HG03175 (cell line): ENCODE measurements at regions not wholly inside any gene's neighbourhood (a gene's known extent, or its start where the extent isn't known, plus 50 kb on each side); places are given as distances from the start of the nearest gene placed in this dataset.

Experiments used
- ATAC-seq: cut with Tn5 transposase; IDR thresholded peaks from one replicate; pipeline ENCODE4 v1.9.1; 2021; ENCODE audit warnings: mild to moderate bottlenecking, moderate library complexity; ENCODE audit not compliant: unreplicated experiment

DNA sequence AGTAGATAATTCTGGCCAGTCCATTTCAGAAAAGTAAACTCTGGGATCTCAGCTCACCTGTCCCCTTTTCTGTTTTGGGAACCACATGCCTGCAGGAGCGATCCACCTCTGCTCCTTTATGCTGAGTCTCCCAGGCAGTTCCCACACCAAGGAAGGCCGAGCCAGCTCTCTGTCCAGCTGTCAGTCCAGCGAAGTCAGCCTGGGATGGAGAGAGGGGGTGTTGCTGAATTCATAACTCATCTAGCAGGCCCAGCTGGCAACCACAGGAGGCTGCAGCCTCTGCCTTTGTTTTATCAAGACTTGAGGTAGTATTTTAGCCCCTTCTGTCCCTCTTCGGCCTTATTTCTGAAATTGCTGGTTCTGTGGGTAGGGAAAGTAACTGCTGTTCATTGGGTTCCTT lies 209.9 kb downstream of the ARL4C start:
- ATAC-seq: no peak

DNA sequence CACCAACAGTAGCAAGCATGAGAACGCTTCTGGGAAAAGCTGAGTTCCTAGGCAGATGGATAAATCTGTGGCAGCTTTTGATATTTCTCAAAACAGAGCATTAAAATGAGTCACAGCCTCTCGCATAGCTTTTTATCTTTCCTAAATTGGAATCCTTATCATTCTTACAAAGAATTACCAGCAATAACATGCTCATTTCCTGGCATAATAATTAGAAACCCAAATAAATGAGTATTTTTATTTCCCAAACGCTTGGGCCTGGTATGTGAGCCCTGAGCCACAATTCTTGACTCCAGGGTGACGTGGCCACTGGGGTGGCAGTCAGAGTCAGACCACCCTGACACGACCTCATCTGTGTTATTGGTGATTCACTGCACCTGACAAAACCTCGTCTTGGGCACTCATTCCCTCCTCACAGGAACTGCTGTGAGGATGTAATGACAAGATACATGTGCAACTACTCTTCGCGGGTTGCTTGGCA lies 210.7 kb downstream of the ARL4C start:
- no peak for ATAC-seq

DNA sequence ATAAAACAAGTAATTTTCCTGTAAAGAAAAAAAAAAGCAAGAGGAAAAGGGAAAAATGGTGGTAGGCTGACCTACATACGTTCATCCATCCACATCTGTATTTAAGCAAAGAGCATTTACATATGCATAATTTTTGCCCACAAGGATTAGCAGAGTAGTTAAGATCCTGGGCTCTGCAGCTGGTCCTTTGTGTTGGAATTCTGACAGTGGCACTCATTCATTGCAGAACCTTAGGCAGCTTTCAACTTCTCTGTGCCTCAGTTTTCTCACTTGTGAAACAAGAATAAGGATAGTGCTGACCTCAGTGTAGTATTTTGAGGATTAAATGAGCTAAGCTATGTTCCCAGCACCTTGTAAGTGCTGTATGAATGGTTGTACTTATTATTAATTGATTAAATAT lies 211.3 kb downstream of the ARL4C start:
- no peak for ATAC-seq

DNA sequence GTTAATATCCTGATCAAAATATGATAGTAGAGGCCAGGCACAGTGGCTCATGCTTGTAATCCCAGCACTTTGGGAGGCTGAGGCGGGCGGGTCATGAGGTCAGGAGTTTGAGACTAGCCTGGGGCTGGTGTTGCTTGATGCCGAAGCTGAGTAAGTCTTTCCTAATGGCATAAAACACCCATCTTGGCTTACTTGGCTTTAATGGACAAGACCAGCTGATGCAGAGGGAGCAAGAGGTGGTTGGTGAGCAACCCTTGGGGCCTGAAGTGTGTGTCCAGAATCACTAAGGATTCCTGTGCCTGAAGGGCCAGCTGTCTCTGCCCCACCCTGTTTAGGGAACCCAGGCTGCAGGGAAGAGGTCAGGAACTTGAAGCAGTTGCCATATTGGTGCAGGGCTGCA lies 217.2 kb downstream of the ARL4C start:
- ATAC-seq: no peak

DNA sequence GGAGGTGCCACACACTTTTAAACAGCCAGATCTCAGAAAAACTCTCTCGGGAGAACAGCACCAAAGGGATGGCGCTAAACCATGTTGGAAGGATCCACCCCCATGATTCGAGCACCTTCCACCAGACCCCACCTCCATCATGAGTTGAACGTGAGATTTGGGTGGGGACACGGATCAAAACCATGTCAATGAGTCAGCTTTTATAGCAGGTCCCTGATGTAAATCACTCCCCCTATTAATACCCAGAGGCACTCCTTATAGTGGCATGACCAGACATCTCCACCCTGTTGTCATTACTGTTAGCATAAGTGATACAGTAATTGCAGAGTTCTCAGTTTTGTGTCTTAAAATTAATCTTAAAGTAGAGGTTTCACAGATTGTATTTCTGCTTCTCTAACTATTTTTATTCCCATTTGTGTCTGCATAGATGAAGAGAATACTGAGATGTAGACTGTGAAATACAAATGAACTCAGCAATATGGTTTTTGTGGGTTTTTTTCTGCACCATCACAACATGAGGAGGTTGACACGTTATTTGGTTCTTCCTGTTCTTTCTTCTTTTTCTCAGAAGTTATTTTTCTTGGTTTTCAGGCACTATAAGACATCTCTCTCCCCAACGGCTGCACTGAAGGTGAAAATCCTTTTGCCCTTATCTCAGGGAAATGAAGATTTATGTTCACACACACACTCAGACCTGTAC lies 218.2 kb downstream of the ARL4C start:
- ATAC-seq: no peak

DNA sequence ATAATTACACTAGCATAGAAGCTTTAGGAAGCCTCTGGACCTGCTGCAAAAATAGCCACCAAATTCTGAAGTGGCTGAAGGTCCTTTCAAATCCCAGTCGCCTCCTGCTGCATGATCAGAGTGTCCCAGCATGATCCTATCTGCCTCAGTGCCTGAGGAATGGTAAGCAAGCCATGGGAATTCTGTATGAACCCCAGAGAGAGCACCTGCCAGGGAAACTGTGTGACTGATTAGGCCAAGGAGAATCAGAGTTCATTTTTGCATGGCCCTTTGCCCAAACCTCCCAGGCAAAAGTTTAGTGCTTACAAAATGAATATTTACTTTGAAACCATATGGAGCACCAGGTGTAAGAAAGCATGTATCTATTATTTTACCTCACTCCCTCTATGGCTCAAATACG lies 221.4 kb downstream of the ARL4C start:
- ATAC-seq: no peak

DNA sequence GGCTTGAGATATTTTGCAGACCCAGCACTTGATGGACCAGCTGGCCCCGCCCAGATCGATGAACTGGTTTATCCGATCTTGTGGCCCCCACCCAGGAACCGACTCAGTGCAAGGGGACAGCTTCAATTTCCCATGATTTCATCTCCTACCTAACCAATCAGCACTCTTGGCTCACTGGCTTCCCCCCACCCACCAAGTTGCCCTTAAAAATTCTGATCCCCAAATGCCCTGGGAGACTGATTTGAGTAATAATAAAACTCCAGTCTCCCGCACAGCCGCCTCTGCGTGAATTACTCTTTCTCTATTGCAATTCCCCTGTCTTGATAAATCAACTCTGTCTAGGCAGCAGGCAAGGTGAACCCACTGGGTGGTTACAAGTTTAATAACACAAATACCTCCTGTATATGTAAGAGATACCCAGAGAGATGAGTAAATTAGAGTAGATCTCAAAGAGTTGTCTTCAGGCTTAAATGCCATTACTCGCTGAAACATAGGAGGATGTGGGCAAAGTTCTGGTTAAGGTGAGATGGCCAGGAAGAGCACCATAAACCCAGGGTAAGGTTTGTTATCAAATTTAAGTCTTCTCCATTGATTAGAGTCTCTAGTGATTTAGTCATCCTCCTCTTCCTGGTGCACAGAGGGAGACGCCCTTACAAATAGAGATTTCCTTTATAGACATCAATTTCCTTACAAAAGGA lies 222.8 kb downstream of the ARL4C start:
- ATAC-seq: no peak

DNA sequence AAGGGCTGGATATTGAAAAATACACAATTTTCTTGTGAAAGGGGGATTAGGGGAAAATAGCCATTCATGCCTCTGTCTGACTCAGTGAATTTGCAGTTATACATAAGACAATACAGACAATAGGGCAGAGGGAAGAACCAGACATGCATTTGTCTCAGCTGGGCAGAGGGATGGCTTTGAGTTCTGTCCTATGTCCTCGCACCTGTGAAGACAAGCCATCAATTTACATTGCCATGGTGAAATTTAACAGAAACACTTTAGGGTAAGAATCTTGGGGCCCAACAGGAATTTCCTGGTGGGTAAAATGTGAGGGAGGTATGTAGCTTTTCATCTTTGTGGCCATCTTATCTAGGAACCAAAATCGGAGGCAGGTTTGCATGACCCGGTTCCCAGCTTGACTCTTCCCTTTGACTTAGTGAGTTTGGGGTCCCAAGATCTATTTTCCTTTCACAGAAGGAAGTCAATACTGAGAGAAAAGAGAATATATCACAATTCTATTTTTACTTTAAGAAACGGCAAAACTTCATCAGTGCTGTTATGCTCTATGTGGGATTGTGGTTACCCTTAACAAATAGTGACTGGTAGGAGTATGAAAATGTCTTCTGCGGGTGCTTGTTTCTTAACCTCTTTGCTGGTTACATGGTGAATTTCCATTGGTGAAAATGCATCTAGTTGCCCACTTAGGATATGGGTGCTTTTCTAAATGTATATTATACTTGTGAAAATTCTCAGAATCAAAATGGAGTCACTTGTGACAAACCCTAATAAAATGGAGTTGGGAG lies 221.8 kb downstream of the SPP2 start:
- ATAC-seq: no peak

DNA sequence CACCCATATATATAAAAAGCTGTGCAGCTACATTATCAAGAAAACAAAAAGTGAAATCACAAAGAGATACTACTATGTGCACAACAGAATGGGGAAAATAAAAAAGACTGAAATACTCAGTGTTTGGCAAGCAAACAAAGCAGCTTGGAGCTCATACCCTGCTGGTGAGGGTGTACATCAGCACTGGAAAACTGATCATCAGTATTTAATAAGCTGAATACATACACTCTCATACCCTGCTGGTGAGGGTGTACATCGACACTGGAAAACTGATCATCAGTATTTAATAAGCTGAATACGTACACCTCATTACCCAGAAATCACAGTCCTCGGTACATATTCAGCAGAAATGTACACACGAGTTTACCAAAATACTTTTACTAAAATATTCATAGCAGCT lies 220.8 kb downstream of the SPP2 start:
- no peak for ATAC-seq

DNA sequence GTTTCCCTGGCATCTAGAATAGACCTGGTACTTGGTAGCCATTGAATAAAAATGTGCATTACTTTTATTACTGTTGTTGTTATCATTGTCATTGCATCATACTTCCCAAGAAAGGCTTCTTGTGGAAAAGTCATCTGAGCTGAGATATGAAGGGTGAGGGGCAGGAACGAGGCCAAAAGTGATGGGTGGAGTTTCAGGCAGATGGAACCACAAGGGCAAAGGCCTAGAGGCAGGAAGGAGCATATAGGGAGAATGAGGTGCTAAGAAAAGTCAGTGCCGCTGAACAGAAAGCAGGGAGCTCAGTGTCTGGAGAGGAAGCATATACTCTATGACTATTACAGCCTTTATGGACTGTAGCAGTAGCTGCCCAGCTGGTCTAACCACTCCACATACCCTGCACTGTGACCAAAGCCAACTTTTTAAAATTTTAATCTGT lies 219.3 kb downstream of the SPP2 start:
- ATAC-seq: no peak

DNA sequence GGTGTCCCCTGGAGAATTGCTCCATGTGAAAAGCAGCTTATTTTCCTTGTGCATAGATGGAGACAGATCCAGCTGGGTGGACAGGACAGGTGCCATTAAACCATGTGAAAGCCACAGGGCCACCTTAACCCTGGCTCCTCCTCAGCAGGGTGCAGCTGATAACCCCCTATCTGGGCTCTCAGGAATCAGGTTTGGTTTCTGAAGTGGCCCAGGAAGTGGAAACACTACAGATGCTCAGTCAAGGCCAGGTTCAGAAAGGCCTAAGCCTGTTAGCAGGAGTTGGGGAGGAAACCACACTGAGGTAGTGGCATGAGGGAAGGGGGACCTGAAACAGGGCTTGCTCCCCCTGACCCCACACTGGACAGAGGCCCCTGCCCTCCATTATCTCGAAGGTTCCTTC lies 217.0 kb downstream of the SPP2 start:
- no peak for ATAC-seq

DNA sequence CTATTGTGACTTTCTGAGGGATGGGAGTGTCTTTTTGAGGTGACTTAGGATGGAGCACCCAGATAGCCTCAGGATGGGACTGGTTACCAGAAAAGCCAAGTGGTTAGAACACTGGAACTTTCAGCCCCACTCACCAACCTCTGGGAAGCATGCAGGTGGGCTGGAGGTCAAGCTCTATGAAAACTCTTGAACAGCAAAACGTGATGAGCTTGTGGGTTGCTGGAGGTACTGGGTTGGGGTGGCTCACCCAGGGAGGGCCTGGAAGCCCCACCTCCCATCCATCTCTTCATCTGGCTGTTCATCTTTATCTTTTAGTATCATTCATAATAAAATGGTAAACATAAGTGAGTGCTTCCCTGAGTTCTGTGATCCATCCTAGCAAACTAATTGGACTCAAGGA lies 216.4 kb downstream of the SPP2 start:
- ATAC-seq: no peak

DNA sequence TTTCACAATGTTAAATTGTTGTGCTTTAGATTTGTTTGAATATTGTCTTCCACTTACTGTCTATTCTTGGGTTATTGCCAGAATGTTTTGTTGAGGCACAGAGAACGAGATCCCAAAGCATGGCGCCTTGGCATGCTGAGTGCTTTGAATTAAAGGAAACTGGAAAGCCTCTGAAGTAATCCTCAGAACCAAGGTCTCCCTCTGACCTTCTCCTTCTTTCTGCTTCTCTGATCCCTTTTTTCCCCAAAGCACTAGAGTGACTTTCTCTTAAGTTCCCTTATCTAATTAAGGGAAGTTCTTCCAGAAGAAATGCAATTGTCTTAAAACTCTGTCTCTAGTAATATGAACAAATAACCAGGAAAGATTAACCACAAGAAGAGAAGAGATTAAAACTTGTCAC lies 214.7 kb downstream of the SPP2 start:
- no peak for ATAC-seq

DNA sequence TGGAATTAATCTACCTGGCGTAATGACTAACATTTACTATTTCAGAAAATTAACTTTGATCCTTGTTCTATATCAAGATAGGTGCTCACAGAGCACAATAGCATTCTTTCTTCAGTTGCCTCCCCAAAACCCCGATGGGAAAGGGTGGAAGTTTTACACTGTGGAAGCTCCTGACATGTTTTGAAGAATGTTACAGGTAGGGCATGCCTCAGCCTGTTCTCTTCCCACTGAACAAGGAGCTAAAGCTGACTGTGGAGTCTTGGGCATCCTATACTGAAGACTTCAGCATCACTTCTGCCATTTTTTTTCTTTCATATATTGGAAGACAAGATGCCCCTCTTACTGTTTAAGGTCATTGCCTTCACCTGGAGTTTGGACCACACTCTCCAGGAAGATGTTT lies 211.2 kb downstream of the SPP2 start:
- no peak for ATAC-seq

DNA sequence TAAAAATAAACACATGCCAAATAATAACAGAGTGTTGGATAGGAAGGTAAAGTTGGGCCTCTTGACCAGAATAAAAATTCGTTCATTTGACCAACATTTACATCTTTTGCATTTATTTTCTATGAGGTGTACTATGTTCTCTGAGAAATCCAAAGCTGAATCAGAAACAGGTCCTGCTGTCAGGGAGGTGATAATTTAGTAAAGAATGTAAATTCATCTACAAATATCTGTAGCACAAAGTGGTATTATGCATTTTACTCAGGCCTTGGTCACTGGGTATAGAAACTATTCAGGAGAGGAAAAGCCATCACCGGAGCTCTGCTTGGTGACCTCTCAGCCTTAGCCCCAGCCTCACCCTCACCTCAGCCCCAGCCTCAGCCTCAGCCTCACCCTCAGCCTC lies 208.9 kb downstream of the SPP2 start:
- no peak for ATAC-seq

DNA sequence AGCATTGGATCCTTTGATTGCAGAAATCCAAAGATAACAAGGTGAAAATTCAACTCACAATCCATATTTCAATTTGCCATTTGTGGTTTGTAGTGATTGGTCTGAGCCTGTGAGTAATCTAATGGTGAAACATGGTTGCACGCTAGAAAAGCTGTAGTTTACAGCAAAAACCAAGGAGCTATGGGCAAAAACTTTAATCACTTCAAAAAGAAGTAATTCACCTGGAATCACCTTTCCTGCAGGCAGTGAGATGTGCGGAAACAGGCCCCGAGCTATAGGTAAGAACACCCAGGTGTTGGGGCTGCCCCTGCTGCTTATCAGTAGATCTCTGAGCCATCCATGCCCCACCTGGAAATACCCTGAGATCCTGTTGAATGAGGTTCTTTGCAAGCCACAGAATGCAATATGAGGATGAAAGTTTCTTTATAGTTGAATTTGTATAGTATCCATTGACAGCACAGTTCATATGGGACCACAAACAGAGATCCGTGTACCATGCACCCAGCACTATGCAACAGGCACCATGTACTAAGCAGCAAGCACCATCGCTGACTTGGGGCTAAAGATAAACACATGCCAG lies 208.2 kb downstream of the SPP2 start:
- ATAC-seq: no peak

DNA sequence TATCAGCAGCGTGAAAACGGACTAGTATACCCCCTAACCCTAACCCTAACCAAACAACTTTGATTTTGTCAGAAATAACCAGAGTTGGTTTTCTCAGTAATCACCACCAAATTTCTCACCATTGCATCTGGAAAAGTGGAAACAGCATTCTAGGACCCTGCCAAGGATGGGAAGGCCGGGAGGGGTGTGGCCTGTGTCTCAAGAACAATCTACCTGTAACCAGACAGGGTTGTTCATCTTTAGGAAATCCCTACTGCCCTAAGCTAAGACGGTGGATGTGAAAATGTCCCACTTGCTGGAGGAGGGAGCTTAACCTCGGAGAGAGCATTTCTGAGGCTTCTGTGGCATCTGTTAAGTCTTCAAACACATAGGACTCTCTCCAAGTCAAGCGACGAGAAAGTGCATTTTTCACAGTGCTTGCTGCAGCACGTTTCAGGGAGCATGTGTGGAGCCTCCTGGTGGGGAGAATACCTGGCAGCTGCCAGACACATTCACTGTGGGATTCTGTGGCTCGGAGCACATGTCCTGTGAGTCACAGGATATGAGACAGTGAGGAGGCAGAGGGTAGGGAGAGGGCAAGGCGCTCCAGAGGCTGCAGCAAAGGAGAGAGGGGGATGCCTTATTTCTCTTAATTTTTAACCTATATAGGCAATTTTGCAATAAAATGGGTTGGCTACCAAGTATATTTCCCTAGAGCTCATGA lies 207.5 kb downstream of the SPP2 start:
- no peak for ATAC-seq

DNA sequence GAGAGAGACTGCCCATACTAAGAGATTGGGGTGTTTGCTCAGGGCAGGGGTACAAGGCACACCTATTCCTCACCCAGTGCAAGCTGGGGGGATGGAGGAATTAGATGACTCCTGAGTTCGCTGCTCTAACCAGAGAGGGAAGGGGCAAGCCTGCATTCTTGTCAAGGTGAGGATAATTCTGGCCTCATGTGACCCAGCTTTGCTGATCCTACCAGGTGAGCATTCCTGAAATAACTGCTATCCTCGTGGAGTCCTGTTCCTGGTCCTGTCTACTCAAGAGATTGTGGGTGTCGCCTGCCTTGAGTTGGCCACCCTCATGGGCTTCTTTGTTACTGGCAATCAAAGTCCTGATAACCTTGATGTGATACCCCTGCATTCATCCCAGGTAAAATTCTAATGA lies 206.0 kb downstream of the SPP2 start:
- ATAC-seq: no peak

DNA sequence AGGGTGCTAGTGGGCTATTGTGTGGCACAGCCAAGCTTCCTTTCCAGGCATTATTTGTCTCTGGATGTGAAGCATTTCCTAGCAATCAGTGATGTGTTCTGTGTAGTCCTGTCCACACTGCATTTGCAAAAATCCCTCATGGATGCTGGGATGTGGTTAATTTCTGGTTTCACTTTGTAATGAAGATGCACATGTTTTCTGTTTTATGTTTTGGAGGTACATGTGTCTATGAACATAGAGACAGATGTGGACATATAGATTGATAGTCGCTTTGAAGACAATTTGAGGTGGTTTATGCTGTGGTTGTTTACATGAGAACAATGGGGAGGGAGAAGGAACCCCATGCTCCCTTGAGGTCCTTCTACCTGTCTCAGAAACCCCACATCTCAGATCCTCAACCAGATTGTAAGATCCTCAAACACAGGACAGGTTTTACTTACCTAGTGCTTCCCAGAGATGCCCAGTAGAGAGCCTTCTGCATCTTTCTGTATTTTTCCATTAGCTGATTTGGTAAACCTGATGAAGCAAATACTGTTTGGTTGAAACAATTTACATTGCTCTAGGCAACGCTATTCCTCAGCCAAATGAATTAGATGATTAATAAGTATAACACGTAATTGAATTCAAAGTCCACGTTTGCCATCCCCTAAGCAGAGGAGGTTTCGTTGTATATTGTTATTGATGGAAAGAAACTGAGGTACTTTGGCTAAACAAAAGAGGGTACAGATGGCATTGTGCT lies 204.4 kb downstream of the SPP2 start:
- no peak for ATAC-seq

DNA sequence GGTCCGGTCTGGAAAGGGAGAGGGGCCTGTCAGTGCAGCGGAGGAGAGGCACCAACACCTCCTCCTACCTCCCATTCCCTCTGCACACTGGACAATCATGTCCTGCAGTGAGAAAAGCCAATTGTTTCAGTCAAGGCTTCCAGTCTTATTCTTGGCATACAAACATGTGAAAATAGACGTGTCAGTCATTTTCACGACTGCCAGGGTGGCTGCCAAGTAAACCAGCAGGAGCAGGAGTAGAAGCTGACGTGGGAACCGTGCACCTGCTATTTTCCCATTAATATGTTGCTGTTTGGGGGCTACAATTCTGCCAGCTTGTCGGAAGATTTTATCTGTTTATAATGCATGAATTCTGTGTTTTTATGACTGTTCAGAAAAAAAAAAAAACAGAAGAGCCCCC lies 202.3 kb downstream of the SPP2 start:
- ATAC-seq: no peak
